Stomach (tissue), 8 donors: ENCODE measurements at regions not wholly inside any gene's neighbourhood (a gene's known extent, or its start where the extent isn't known, plus 50 kb on each side); places are given as distances from the start of the nearest gene placed in this dataset.

Experiments
- DNase-seq, 2 donors: peaks; one replicate each; pipeline versions ENCODE4 v3.0.0 to v3.0.0-alpha.2; 2013 to 2019
- H3K27ac ChIP-seq, 5 donors: fragments of 200-600 bp in 4 of 5; sonication (generic) in 4 of 5; one replicate each; pipeline ENCODE4 v1.5.1; 2013 to 2019; ENCODE audit warnings: mild to moderate bottlenecking in 1 of 5, moderate library complexity in 1 of 5
- H3K27me3 ChIP-seq, 3 donors: fragments of 200-600 bp; sonication (generic); one replicate each; pipeline ENCODE4 v1.5.1; 2017 to 2019; ENCODE audit warnings: mixed run types in 1 of 3
- H3K36me3 ChIP-seq, 4 donors: fragments of 200-600 bp; sonication (generic); 1 replicate in 3 of 4; 2 replicates in 1 of 4; pipeline ENCODE4 v1.5.1; 2016 to 2019
- H3K4me1 ChIP-seq, 4 donors: fragments of 200-600 bp; sonication (generic); one replicate each; pipeline ENCODE4 v1.5.1; 2016 to 2019
- H3K4me3 ChIP-seq, 4 donors: fragments of 200-600 bp; sonication (generic) in 3 of 4; one replicate each; pipeline ENCODE4 v1.5.1; 2016 to 2019; ENCODE audit warnings: mild to moderate bottlenecking in 1 of 4
- H3K9me3 ChIP-seq, 4 donors: fragments of 200-600 bp; sonication (generic); one replicate each; pipeline ENCODE4 v1.5.1; 2016 to 2019
- EP300 ChIP-seq: sonication (generic); formaldehyde crosslinking; IDR thresholded peaks from one replicate; pipeline ENCODE4 v1.6.1; 2017; ENCODE audit warnings: antibody characterized with exemption
- POLR2A ChIP-seq, 4 donors: fragments of 450-650 bp; IDR thresholded peaks; one replicate each; pipeline ENCODE4 v1.6.1; 2016; ENCODE audit warnings: antibody characterized with exemption in 4 of 4, control low read depth in 2 of 4, mild to moderate bottlenecking in 1 of 4, moderate library complexity in 1 of 4
- POLR2AphosphoS5 ChIP-seq, 3 donors: sonication (generic); formaldehyde crosslinking; IDR thresholded peaks; one replicate each; pipeline ENCODE4 v1.6.1; 2016; ENCODE audit warnings: antibody characterized with exemption in 3 of 3
- WGBS, 5 donors: extraction: QIAGEN DNeasy Blood & Tissue Kit in 3 of 5; methylation state at CpG; one replicate each; pipeline versions ENCODE4 v1.1.5 to v1.1.7; 2013 to 2018; 5-methylcytosine and 5-hydroxymethylcytosine counted together
- intact Hi-C: fragments of 100-400 bp; cut with DNase I; formaldehyde crosslinking; loops from one replicate; pipeline ENCODE4 v1.15.1; 2023; ENCODE audit warnings: low total_unique reads
- TF ChIP-seq, protein P1 (sequence below), 7 experiments: fragments of 450-650 bp in 4 of 7; fragments of 200-600 bp in 3 of 7; sonication (generic) in 3 of 7; IDR thresholded peaks; one replicate each; pipeline ENCODE4 v1.5.1; 2016 to 2019; ENCODE audit warnings: antibody characterized with exemption in 7 of 7, control low read depth in 2 of 7, mild to moderate bottlenecking in 1 of 7
- donor health status: healthy with polysubstance abuse.
- donor health status: Bipolar disorder and iron deficiency.
- donor health status: healthy.

DNA sequence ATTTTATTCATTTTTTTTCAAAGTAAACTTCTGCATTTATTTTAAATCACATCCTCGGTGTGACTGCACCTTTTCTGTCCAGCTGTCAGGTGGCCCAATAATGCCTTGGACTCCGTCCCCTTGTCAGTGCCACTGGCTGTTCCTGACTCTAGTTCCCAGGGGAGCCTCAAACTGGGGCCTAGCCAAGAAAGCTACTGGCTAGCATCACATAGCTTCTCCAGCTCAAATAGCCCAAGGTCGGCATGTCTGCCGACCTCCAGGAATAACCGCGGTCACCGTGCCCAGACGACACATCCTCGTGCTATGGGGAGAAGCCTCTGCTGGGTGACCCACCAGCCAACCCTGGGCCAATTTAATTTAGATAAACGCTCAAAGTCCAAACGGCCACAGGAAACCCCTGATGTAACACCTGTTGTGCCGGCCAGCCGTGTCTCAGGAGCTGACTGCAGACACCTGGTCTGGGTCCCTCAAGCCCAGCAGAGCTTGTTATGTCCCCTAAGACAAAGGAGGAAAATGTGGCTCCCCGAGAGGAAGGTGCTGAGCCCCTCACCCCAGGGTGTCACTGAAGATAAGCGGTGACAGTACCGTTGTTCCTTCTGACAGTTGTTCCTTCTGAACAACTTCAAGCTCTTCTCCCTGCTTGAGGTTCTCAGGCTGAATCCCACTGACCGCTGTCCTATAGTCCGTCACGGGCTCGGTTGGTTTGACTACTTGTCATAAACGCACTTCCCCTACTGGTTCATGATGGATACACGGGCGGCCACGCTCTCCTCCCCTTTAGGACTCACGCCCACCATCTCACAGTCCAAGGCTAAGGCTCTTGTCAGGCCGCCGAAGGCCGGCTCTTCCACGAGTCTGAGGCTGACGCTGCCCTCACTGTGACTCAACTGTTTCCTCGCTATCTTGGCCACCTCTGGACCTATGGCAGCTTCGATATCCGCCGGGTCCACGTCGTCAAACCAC is 126.2 kb downstream of the KLF13 start:
- no peaks in the 10 kb centered on the region for H3K4me1 ChIP-seq
- H3K4me3 ChIP-seq, result no peak overlapping the region
- WGBS, 5 donors, result 88 to 92% (median 90%) methylated on average over 35 to 36 of the region's 36 CpGs
- no peaks in the 10 kb centered on the region for H3K9me3 ChIP-seq
- intact Hi-C loops, result no loop called here
- no peak for TF ChIP-seq POLR2AphosphoS5 (IDR thresholded peaks at IDR 0.05)
- TF ChIP-seq POLR2A (IDR thresholded peaks at IDR 0.05), result no peak
- TF ChIP-seq, protein P1, sequence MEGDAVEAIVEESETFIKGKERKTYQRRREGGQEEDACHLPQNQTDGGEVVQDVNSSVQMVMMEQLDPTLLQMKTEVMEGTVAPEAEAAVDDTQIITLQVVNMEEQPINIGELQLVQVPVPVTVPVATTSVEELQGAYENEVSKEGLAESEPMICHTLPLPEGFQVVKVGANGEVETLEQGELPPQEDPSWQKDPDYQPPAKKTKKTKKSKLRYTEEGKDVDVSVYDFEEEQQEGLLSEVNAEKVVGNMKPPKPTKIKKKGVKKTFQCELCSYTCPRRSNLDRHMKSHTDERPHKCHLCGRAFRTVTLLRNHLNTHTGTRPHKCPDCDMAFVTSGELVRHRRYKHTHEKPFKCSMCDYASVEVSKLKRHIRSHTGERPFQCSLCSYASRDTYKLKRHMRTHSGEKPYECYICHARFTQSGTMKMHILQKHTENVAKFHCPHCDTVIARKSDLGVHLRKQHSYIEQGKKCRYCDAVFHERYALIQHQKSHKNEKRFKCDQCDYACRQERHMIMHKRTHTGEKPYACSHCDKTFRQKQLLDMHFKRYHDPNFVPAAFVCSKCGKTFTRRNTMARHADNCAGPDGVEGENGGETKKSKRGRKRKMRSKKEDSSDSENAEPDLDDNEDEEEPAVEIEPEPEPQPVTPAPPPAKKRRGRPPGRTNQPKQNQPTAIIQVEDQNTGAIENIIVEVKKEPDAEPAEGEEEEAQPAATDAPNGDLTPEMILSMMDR (IDR thresholded peaks at IDR 0.05), result no peak
- no peak for TF ChIP-seq EP300
- H3K27ac ChIP-seq, result no peak overlapping the region
- no peak for DNase-seq
- H3K27me3 ChIP-seq, result no peaks in the 10 kb centered on the region
- no peaks in the 10 kb centered on the region for H3K36me3 ChIP-seq

DNA sequence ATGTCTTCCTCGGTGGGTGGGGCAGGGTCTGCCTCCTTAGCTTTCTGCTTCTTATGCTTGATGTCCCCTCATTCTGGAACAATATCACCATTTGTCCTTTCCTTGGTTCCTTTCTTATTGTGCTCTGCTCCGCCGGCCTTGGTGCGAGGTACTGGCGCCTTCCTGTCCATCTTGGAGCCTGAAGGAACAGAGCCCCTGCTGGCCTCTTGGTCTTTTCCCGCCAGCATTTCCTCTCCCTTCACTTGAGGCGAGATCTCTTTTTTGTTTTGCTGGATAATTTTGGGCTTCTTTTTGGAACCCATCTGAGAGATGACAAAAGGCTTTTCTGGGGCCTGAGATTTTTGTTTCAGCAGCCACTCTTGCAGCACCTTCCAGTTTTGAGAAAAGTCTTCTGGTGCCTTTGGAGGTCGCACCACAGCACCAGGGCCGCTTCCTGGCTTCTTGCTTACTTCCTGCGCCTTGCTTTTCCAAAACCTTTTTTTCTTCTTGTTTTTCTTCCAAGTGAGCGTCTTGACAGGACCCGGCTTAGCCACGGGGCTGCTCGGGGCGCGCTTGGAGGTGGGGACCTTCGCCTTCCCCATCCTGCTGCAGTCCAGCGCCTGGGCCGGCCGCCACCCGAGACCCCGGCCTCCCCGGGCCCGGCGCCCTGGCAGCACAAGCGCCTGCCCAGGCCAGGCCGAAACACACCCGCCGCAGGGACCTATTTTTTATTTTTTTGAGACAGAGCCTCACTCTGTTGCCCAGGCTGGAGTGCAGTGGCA is 127.1 kb downstream of the KLF13 start:
- DNase-seq, result no peak
- Histone ChIP-seq H3K4me3 (no peak overlapping the region), H3K36me3 (no peaks in the 10 kb centered on the region), H3K27me3 (no peaks in the 10 kb centered on the region), H3K9me3 (no peaks in the 10 kb centered on the region), H3K4me1 (no peaks in the 10 kb centered on the region), H3K27ac (no peak overlapping the region)
- WGBS, 5 donors, result 96 to 98% (median 97%) methylated on average over 29 of the region's 29 CpGs
- no peak for TF ChIP-seq POLR2AphosphoS5 (IDR thresholded peaks at IDR 0.05)
- no peak for TF ChIP-seq POLR2A (IDR thresholded peaks at IDR 0.05)
- no peak for TF ChIP-seq EP300
- TF ChIP-seq, protein P1 (IDR thresholded peaks at IDR 0.05), result no peak
- intact Hi-C loops, result no loop called here

DNA sequence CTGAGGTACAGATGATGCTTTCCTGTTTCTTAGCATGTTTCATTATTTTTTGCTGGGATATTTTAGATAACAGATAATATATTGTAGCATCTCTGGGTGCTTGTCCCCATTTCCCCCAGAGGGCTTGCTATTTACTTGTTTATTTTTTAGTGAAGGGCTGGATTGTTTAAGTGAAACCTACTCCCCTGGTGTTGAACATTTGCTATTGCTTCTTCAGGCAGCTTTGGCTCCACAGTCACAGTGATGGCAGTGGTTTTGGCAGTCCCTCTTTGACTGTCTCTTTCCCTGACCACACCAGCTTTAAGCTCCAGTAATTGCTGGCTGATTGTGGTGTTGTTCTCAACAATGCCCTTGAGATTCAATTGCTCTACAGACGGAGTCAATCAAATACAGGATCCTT is 128.9 kb downstream of the KLF13 start:
- H3K27ac ChIP-seq, result no peak overlapping the region
- no peaks in the 10 kb centered on the region for H3K9me3 ChIP-seq
- no peak for DNase-seq
- H3K4me1 ChIP-seq, result no peaks in the 10 kb centered on the region
- 89 to 97% (median 96%) methylated on average over 1 of the region's 1 CpG for WGBS, 5 donors
- H3K4me3 ChIP-seq, result no peak overlapping the region
- H3K36me3 ChIP-seq, result no peaks in the 10 kb centered on the region
- H3K27me3 ChIP-seq, result no peaks in the 10 kb centered on the region
- TF ChIP-seq, protein P1 (IDR thresholded peaks at IDR 0.05), result no peak
- TF ChIP-seq POLR2AphosphoS5 (IDR thresholded peaks at IDR 0.05) (no peak), POLR2A (IDR thresholded peaks at IDR 0.05) (no peak), EP300 (no peak)
- intact Hi-C loops, result no loop called here

DNA sequence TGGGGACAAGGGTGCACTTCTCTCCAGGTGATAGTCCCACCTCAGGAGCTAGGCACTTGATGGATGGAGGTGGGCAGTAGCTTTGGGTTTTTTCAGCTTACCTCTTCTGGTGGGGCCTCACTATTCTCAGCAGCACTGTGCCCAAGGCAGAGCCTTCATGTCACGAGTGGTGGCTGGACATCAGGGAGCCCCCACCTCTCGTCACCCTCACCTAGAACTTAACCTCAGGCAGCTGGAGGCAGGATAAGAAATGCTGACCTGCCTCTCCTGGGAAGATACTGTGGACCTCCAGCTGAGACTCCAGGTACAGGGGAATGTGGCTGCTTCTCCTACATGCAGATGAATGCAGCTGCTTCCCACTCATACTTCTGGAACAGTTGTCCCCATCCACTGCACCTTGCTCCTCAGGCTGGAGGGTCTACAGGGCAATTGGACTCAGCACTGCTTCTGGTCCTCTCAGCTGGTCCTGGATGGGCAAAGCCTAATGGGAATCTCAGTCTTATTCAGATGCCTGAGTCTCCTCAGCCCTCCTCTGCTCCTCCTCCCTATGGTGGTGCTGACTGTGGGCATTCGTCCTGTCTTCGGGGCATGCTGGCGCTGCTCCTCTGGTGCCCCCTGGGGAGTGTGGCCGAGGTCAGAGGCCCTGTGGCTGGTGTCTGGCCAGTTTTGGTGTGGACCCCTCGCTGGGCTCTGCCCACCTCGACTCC is 129.9 kb downstream of the KLF13 start:
- 72 to 81% (median 74%) methylated on average over 8 of the region's 8 CpGs for WGBS, 5 donors
- Histone ChIP-seq H3K27ac (no peak overlapping the region), H3K27me3 (no peaks in the 10 kb centered on the region), H3K9me3 (no peaks in the 10 kb centered on the region), H3K4me1 (no peaks in the 10 kb centered on the region), H3K36me3 (no peaks in the 10 kb centered on the region), H3K4me3 (no peak overlapping the region)
- TF ChIP-seq, protein P1 (IDR thresholded peaks at IDR 0.05), result no peak
- TF ChIP-seq POLR2A (IDR thresholded peaks at IDR 0.05) (no peak), POLR2AphosphoS5 (IDR thresholded peaks at IDR 0.05) (no peak), EP300 (no peak)
- intact Hi-C loops, result no loop called here
- DNase-seq, result no peak
